ENCODE measurements at regions not wholly inside any gene's neighbourhood (a gene's known extent, or its start where the extent isn't known, plus 50 kb on each side); places are given as distances from the start of the nearest gene placed in this dataset.
"Not testable (repeated sequence)": the region's sequence is repeated elsewhere in the genome, so short reads cannot be mapped to it uniquely, and the experiment has no call there.

DNA sequence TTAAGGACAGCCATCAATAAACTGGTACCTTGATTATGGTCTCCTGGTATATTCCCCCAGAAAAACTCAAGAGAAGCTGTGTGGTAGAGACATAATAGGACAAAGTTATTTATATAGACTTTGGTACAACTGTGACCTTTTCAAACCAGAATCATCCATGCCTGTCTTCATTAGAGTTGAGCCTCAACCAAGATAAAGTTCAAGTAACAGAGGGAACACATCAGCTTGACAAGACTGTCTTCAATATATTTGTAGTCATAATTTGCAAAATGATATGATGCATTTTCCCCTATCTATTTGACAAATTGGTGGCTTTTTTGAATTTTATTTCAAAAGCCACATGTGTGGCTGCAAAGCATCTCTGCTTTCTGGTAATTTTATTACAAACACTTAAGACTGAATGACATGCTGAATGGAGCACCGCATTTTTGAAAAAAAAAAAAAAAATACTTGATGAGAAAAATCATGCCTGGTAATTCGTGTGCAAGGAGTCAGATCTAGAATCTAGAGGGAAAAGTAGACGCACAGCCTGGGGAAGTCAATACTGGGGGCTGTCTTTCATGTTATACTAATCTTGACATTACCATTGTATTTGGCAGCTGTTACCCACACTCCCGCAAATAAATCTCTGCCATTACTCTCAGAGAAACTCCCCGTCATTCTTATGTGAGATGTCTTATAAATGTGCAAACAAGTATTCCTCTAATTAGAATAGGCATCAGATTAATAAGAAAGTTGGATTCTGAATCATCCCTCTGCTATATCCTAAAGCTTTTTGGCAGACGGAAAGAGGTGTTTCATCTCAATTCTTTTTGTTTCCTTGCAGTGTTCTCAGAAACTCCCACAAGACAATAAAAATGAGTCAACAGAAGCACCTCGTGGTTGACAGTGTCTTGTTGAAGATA lies 554.8 kb upstream of the CBLB start:
- no peak for DNase-seq

GRCh38 chr3:106425026-106425425 lies 556.2 kb upstream of the CBLB start:
- DNase-seq = no peak

GRCh38 chr3:106425916-106426315 lies 557.1 kb upstream of the CBLB start:
- DNase-seq = no peak

DNA sequence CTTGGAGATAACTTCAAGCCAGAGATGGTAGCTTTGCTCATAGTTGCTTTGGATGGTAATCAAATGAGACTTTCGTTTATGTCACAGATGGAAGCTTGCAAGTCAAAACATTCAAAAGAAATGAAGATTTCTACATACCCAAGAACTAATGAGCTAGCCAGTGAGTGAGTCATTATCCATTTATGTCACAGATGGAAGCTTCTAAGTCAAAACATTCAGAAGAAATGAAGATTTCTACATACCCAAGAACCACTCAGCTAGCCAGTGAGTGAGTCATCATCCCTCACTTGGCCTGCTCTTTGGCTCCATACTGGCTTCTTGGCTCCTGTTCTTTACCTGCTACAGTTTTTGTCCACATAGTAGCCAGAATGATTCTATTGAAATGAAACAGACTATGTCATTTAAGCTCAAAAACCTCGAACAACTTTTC lies 559.8 kb upstream of the CBLB start:
- no peak for DNase-seq

GRCh38 chr3:106431721-106432120 lies 562.9 kb upstream of the CBLB start:
- no peak for DNase-seq

DNA sequence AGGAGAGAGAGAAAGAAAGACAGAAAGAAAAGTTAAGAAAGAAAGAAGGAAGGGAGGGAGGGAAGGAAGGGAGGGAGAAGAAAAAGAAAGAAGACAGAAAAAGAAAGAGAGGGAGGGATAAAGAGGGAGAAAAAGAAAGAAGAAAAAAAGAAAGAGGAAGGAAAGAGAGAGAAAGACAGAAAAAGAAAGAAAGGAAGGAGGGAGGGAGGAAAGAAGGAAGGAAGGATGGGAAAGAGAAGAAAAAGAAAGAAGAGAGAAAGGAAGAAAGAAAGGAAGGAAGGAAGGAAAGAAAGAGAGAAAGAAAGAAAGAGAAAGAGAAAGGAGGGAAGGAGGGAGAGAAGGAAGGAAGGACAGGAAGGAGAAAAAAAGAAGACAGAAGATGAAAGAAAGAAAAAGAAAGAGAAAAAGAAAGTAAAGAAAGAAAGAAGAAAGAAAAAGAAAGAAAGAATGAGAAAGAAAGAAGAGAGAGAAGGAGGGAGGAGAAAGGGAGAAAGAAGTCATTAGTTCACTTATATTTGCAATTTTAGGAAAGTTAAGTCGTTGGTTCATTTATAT lies 567.2 kb upstream of the CBLB start:
- no peak for DNase-seq

DNA sequence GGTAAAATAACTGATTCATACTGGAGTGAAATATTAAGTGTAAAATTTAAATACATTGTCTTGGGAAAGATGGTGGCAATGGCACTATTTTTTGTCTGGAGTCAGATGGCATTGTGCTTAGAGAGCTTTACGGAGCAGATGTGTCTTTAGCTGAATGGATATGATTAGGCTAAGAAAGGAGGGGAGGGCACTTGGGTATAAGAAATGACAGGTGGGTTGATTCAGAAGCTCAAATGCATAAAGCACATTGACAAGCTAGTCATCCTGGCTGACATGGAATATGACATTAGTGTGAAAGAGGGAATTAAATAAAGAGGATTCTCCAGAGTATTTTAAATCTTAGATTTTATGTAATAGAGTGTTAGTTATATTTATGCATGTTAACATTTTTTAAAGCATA lies 570.1 kb upstream of the CBLB start:
- DNase-seq = no peak

- DNase-seq = no peak
Measured at GRCh38 chr3:106440672-106441071, 571.9 kb upstream of the CBLB start.

DNA sequence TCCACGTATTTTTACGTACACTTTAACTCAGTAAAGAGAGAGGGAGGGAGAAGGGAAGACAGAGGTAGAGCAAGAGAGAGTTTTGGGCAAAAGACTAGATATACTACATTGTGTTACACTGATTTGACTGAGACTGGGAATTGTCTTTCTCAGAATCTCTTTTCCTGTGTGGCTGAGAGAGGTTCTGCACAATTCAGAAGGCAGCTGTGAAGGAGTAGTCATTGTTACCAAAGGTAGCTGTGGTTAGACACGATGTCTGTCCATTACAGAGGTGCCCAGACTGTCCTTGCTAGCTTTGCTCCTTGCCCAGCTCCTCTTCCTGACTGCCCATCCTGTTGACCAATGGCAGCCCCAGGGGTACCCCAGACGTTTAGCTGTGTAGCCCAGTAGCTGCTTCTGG lies 577.5 kb upstream of the CBLB start:
- no peak for DNase-seq

DNA sequence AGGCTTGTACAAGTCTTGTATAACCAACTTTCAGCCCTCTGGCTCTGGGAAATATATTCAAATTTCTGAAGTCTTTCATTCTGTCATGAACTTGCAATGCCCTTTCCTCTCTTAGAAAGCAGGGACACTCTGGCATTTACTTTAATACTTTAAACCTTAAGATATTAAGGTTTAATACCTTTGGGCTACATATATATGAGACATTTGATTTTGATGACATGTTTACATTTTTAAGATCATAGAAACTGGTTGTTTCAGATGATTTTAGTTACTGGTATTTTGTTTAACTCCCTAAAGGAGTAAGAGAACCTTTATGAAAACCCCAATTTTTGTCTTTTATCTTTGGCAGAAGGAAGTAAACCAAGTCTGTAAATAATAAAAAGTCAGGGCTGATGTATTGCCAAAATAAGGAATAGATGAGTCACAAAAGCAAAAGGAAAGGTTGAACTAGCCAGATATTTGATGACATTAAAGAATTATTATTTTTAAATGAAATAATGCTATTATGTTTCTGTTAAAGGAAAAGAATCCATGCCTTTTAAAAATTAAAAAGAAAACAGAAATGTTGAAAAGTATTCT lies 579.0 kb upstream of the CBLB start:
- DNase-seq = no peak

GRCh38 chr3:106448372-106448966 lies 579.7 kb upstream of the CBLB start:
- DNase-seq = not testable (repeated sequence)

DNA sequence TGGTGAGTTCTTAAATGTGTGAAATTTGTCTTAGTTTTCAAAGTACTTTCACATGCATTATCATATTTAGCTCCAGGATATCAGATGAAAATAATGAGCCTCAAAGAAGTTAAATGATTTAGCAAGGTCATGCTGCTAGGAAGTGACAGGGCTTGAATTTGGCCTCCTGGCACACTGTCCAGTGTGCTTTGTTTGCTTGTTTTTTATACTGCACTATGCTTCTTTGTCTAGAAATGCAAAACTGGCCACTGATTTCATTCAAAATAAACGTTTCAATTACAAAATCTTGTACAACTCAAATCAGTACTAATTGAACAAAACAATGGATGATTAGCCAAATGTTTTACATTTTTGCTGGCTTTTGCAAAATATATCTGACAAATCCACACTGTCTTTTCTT lies 583.3 kb upstream of the CBLB start:
- no peak for DNase-seq

GRCh38 chr3:106454497-106454896 lies 585.7 kb upstream of the CBLB start:
- no peak for DNase-seq

GRCh38 chr3:106457281-106458180 lies 588.7 kb upstream of the CBLB start:
- peak; percentile 56 for DNase-seq

- no peak for DNase-seq
Measured at GRCh38 chr3:106458952-106459351, 590.1 kb upstream of the CBLB start.

DNA sequence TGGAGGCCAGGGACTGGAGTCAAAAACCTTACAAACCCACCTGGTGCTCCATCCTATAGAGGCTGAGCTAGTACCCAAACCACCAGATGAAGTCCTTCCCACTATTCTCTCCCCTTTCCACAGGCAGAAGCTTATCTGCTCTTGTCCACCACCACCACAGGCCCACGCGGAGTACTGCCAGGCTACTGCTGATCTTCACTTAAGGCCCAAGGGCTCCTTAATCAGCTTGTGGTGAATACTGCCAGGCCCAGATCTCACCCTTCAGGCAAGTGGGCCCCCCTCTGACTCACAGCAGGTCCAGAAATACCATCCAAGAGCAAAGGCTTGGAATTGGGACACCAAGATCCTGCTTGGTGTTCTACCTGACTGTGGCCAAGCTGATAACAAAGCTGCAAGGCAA lies 598.1 kb upstream of the CBLB start:
- no peak for DNase-seq

DNA sequence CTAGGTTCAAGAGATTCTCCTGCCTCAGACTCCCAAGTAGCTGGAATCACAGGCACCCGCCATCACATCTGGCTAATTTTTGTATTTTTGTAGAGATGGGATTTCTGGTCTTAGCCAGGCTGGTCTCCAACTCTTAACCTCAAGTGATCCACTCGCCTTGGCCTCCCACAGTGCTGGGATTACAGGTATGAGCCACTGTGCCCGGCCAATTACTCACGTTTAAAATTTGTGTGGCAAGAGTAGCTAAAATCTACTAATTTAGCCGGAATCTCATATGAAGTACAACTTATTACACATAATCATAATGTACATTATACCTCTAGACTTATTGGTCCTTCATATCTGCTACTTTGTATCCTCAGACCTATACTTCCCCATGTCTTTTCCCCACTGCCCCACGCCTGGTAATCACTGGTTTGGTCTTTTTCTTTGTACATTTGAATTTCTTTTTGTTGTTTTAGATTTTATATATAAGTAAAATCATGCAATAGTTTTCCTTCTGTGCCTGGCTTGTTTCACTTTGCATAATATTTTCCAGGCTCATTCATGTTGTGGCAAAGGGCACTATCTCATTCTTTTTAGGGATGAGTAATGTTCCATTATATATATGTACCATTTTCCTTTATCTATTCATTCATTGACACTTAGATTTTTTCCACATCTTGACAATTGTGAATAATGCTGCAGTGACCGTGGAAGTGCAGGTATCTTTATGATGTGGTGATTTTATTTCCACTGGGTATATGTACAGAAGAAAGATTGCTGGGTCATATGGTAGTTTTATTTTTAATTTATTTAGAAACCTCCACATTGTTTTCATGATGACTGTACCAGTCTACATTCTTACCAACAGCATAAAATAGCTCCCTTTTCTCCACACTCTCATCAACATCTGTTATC lies 605.0 kb upstream of the CBLB start:
- no peak for DNase-seq

GRCh38 chr3:106482451-106482850 lies 613.6 kb upstream of the CBLB start:
- DNase-seq = no peak

DNA sequence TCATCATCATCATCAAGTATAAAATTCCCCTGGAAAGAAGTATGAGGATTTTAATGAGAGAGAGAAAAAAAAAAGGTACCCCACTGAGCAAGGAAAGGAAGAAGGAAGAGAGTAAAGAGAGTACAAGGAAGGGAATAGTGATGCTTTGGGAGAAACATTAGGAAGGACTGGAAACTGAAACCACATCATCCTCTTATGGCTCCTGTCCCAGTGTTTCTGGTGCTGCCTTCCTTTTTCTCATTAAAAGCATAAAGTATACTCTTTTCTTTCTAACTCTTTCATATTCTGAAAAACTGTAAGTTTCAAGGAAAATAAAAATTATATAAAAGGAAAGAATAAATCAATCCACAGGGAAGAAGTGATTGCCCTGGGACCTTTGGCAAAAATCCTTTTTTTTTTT lies 616.4 kb upstream of the CBLB start:
- no peak for DNase-seq

- DNase-seq = no peak
Measured at GRCh38 chr3:106485802-106486201, 617.0 kb upstream of the CBLB start.

GRCh38 chr3:106486945-106487639 lies 618.3 kb upstream of the CBLB start:
- DNase-seq = not testable (repeated sequence)

Data from NCI-H1694 (cell line).